RWPE2 (cell line): ENCODE measurements at regions not wholly inside any gene's neighbourhood (a gene's known extent, or its start where the extent isn't known, plus 50 kb on each side); places are given as distances from the start of the nearest gene placed in this dataset.
"Not testable (repeated sequence)": the region's sequence is repeated elsewhere in the genome, so short reads cannot be mapped to it uniquely, and the experiment has no call there.

Source experiments
- ATAC-seq: fragments of 200-7000 bp; cut with Tn5 transposase; 3 replicates; pipeline ENCODE4 v1.9.1; 2021; ENCODE audit warnings: low read depth
- DNase-seq: peaks from one replicate; pipeline ENCODE4 v3.0.0-alpha.2; 2020; ENCODE audit warnings: low spot score
- H3K27ac ChIP-seq: fragments of 450-650 bp; 2 replicates; pipeline ENCODE4 v1.5.1; 2017; ENCODE audit warnings: mild to moderate bottlenecking; ENCODE audit not compliant: poor library complexity, severe bottlenecking
- H3K27me3 ChIP-seq: fragments of 250-450 bp; sonication (Bioruptor Pico); 2 replicates; pipeline ENCODE4 v1.5.1; 2021; ENCODE audit warnings: mild to moderate bottlenecking, moderate library complexity; ENCODE audit not compliant: insufficient read depth, poor library complexity, severe bottlenecking
- H3K36me3 ChIP-seq: fragments of 250-450 bp; sonication (Bioruptor Pico); 2 replicates; pipeline ENCODE4 v1.5.1; 2020; ENCODE audit warnings: low read depth, mild to moderate bottlenecking, moderate library complexity
- H3K4me1 ChIP-seq: fragments of 250-450 bp; sonication (Bioruptor Pico); 2 replicates; pipeline ENCODE4 v1.5.1; 2021; ENCODE audit warnings: mild to moderate bottlenecking, moderate library complexity; ENCODE audit not compliant: insufficient read depth, poor library complexity, severe bottlenecking
- H3K4me3 ChIP-seq: fragments of 250-450 bp; sonication (Bioruptor Pico); 2 replicates; pipeline ENCODE4 v1.5.1; 2021; ENCODE audit warnings: mild to moderate bottlenecking, moderate library complexity; ENCODE audit not compliant: severe bottlenecking
- H3K9me3 ChIP-seq: fragments of 250-450 bp; sonication (Bioruptor Pico); 2 replicates; pipeline ENCODE4 v1.5.1; 2021; ENCODE audit warnings: mild to moderate bottlenecking, moderate library complexity; ENCODE audit not compliant: severe bottlenecking
- CTCF ChIP-seq: fragments of 450-650 bp; IDR thresholded peaks from one replicate; pipeline ENCODE4 v1.5.1; 2017; ENCODE audit warnings: mild to moderate bottlenecking, moderate library complexity; ENCODE audit not compliant: poor library complexity, severe bottlenecking

DNA sequence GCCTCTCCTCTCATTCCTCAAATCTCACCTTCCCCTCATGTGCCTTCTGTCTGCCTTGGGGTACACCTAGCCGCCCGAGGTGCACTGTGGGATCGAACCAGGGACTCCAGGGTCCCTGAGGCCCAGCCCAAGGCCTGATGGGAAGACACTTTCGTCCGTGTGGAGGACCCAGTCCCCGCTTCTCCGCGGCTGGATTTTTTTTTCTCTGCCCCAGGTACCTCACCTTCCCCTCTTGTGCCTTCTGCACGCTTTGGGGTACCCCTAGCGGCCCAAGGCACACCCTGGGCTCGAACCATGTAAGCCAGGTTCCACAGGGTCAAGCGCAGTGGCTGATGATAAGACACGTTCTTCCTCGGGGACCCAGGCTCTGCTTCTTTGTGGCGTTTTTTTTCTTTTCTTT lies 530.7 kb downstream of the CWH43 start:
- TF ChIP-seq CTCF: no peak
- H3K27ac ChIP-seq: no peak overlapping the region
- ATAC-seq (no peak), DNase-seq (no peak)
- H3K4me1 ChIP-seq: no peaks in the 10 kb centered on the region
- H3K9me3 ChIP-seq: peaks cover 22% of the 10 kb centered on the region
- no peaks in the 10 kb centered on the region for H3K27me3 ChIP-seq
- H3K36me3 ChIP-seq: no peaks in the 10 kb centered on the region
- no peak overlapping the region for H3K4me3 ChIP-seq

GRCh38 chr4:49517485-49518205 lies 531.6 kb downstream of the CWH43 start:
- H3K9me3 ChIP-seq: peaks cover 14% of the 10 kb centered on the region
- DNase-seq, H3K27ac ChIP-seq, ATAC-seq, H3K4me1 ChIP-seq, H3K4me3 ChIP-seq, H3K36me3 ChIP-seq, H3K27me3 ChIP-seq: not testable (repeated sequence)

- DNase-seq, H3K27ac ChIP-seq, H3K27me3 ChIP-seq, H3K4me3 ChIP-seq, H3K9me3 ChIP-seq, ATAC-seq, H3K4me1 ChIP-seq, H3K36me3 ChIP-seq: not testable (repeated sequence)
These were observed 533.3 kb downstream of the CWH43 start for GRCh38 chr4:49519150-49520035.

- H3K4me1 ChIP-seq, H3K27me3 ChIP-seq, H3K27ac ChIP-seq, H3K4me3 ChIP-seq, H3K36me3 ChIP-seq, ATAC-seq, H3K9me3 ChIP-seq, DNase-seq: not testable (repeated sequence)
These were observed 538.0 kb downstream of the CWH43 start for GRCh38 chr4:49523816-49524765.

GRCh38 chr4:49558916-49559676 lies 573.0 kb downstream of the CWH43 start:
- H3K4me1 ChIP-seq, H3K4me3 ChIP-seq, H3K36me3 ChIP-seq, H3K27ac ChIP-seq, DNase-seq, ATAC-seq, H3K9me3 ChIP-seq, H3K27me3 ChIP-seq: not testable (repeated sequence)

GRCh38 chr4:49560131-49560816 lies 574.2 kb downstream of the CWH43 start:
- ATAC-seq, H3K36me3 ChIP-seq, H3K27me3 ChIP-seq, DNase-seq, H3K27ac ChIP-seq, H3K4me1 ChIP-seq, H3K4me3 ChIP-seq, H3K9me3 ChIP-seq: not testable (repeated sequence)

DNA sequence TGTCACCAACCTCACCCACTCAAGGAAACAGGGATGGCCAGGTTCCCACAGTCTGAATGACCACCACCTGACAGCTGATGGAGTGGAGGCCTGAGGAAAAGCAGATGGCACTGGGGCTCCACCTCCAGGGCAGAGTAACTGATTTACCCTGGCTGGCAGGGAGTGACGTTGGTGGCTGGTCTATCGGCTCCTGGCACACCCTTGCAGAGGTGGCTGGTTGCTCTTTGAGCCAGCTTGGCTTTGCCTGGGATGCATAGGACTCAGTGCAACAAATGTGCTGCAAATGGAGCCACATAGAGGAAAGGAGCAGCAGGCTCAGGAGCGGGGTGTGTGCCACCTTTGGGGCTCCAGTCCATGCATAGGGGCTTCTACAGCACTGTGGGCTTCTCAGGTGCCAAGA lies 574.8 kb downstream of the CWH43 start:
- ATAC-seq, DNase-seq, H3K36me3 ChIP-seq, H3K4me1 ChIP-seq, H3K27me3 ChIP-seq, H3K27ac ChIP-seq, H3K4me3 ChIP-seq, H3K9me3 ChIP-seq: not testable (repeated sequence)

- DNase-seq, H3K27me3 ChIP-seq, ATAC-seq, H3K4me3 ChIP-seq, H3K9me3 ChIP-seq, H3K36me3 ChIP-seq, H3K27ac ChIP-seq, H3K4me1 ChIP-seq: not testable (repeated sequence)
These were observed 584.2 kb downstream of the CWH43 start for GRCh38 chr4:49570248-49570647.

GRCh38 chr4:49573666-49574215 lies 587.7 kb downstream of the CWH43 start:
- DNase-seq, H3K36me3 ChIP-seq, ATAC-seq, H3K4me3 ChIP-seq, H3K27ac ChIP-seq, H3K4me1 ChIP-seq, H3K9me3 ChIP-seq, H3K27me3 ChIP-seq: not testable (repeated sequence)
